Esophagus muscularis mucosa (tissue), 4 donors: ENCODE measurements at regions not wholly inside any gene's neighbourhood (a gene's known extent, or its start where the extent isn't known, plus 50 kb on each side); places are given as distances from the start of the nearest gene placed in this dataset.

Experiments
- CTCF ChIP-seq, 3 experiments: fragments of 200-600 bp in 2 of 3; fragments of 450-650 bp in 1 of 3; sonication (generic) in 2 of 3; IDR thresholded peaks; one replicate each; pipeline ENCODE4 v1.5.1; 2017 to 2019; ENCODE audit warnings: antibody characterized with exemption in 3 of 3, mild to moderate bottlenecking in 2 of 3, moderate library complexity in 1 of 3
- EP300 ChIP-seq: sonication (generic); formaldehyde crosslinking; IDR thresholded peaks from one replicate; pipeline ENCODE4 v1.6.1; 2017; ENCODE audit warnings: antibody characterized with exemption
- POLR2A ChIP-seq: fragments of 450-650 bp; IDR thresholded peaks from one replicate; pipeline ENCODE4 v1.6.1; 2017; ENCODE audit warnings: antibody characterized with exemption, moderate library complexity, mild to moderate bottlenecking, low read depth
- POLR2AphosphoS5 ChIP-seq, 2 donors: sonication (generic); formaldehyde crosslinking; IDR thresholded peaks; one replicate each; pipeline ENCODE4 v1.6.1; 2017; ENCODE audit warnings: antibody characterized with exemption in 2 of 2

- TF ChIP-seq CTCF (IDR thresholded peaks at IDR 0.05) (no peak), POLR2A (no peak), EP300 (no peak), POLR2AphosphoS5 (IDR thresholded peaks at IDR 0.05) (no peak)
Observed at GRCh38 chr10:64363687-64364086, 842.5 kb downstream of the REEP3 start.
